PC-9 (cell line): ENCODE measurements at regions not wholly inside any gene's neighbourhood (a gene's known extent, or its start where the extent isn't known, plus 50 kb on each side); places are given as distances from the start of the nearest gene placed in this dataset.

Source experiments
- CTCF ChIP-seq: fragments of 200-600 bp; sonication (generic); conservative IDR thresholded peaks from 2 replicates; pipeline ENCODE4 v1.6.1; 2017; ENCODE audit warnings: mixed run types, antibody characterized with exemption, mild to moderate bottlenecking, moderate library complexity
- EZH2 ChIP-seq: fragments of 200-600 bp; sonication (generic); IDR thresholded peaks from 2 replicates; pipeline ENCODE4 v1.8.0; 2017; ENCODE audit warnings: antibody characterized with exemption, low read depth

GRCh38 chr2:142291969-142292368 is 161.2 kb upstream of the LRP1B start:
- no peak for TF ChIP-seq CTCF
- TF ChIP-seq EZH2, result no peak
